H1 (cell line): ENCODE measurements at regions not wholly inside any gene's neighbourhood (a gene's known extent, or its start where the extent isn't known, plus 50 kb on each side); places are given as distances from the start of the nearest gene placed in this dataset.

Experiments used
- CTCF ChIA-PET: fragments of 300-600 bp; sonication (Branson Sonifier 250); formaldehyde crosslinking; loops from one replicate; lab custom pipeline; 2021; ENCODE audit not compliant: partially characterized antibody; lab: Charles Lee
- POLR2A ChIA-PET: fragments of 300-600 bp; sonication (Branson Sonifier 250); formaldehyde crosslinking; loops from one replicate; lab custom pipeline; 2021; ENCODE audit warnings: inconsistent platforms; ENCODE audit not compliant: partially characterized antibody; lab: Charles Lee
- DNase-seq, 2 experiments: peaks; one replicate each; pipeline versions ENCODE4 v3.0.0 to v3.0.0-alpha.2; 2010 to 2022; ENCODE audit warnings: low spot score in 2 of 2, low read depth in 1 of 2, mixed read lengths in 1 of 2
- FAIRE-seq: peaks from 2 replicates; lab custom pipeline; 2011; peaks lifted over from hg19 to GRCh38; lab: Jason Lieb, UNC
- H2AFZ ChIP-seq: 2 replicates; pipeline ENCODE4 v1.8.1; 2012; ENCODE audit warnings: low read length, inconsistent platforms
- H2AK5ac ChIP-seq: 2 replicates; pipeline ENCODE4 v1.6.1; 2013; ENCODE audit warnings: low read depth, low read length
- H2BK120ac ChIP-seq: replicated peaks from 2 replicates; pipeline ENCODE3; 2013; ENCODE audit warnings: low read depth, low read length, inconsistent platforms
- H2BK12ac ChIP-seq: 2 replicates; pipeline ENCODE4 v1.6.1; 2013; ENCODE audit warnings: low read depth, low read length
- H2BK15ac ChIP-seq: 2 replicates; pipeline ENCODE4 v1.6.1; 2013; ENCODE audit warnings: low read length
- H2BK20ac ChIP-seq: 2 replicates; pipeline ENCODE4 v1.6.1; 2013; ENCODE audit warnings: low read length
- H2BK5ac ChIP-seq: 2 replicates; pipeline ENCODE4 v1.6.1; 2013; ENCODE audit warnings: low read depth, low read length
- H3K14ac ChIP-seq: 2 replicates; pipeline ENCODE4 v1.6.1; 2013; ENCODE audit warnings: inconsistent platforms; ENCODE audit not compliant: insufficient read length
- H3K18ac ChIP-seq: 2 replicates; pipeline ENCODE4 v1.6.1; 2013; ENCODE audit warnings: low read length; ENCODE audit errors: extremely low read depth
- H3K23ac ChIP-seq: 2 replicates; pipeline ENCODE4 v1.6.1; 2013; ENCODE audit warnings: inconsistent platforms; ENCODE audit not compliant: insufficient read length
- H3K23me2 ChIP-seq: 2 replicates; pipeline ENCODE4 v1.6.1; 2013; ENCODE audit warnings: low read depth, low read length
- H3K27ac ChIP-seq: 2 replicates; pipeline ENCODE4 v1.6.1; 2011; ENCODE audit warnings: low read depth, low read length, inconsistent platforms
- H3K27me3 ChIP-seq, 4 experiments: replicated peaks in 1 of 4; 1 replicate in 1 of 4; 2 replicates in 3 of 4; pipeline versions ENCODE4 v1.6.1 to v1.8.1; 2011 to 2013; ENCODE audit warnings: low read length in 3 of 4, mild to moderate bottlenecking in 3 of 4, inconsistent platforms in 2 of 4, mixed read lengths in 2 of 4, moderate library complexity in 1 of 4; ENCODE audit not compliant: control insufficient read depth in 3 of 4, insufficient read depth in 3 of 4; ENCODE audit errors: extremely low read depth in 1 of 4
- H3K36me3 ChIP-seq, 4 experiments: 2 replicates each; pipeline versions ENCODE4 v1.6.1 to v1.8.1; 2011 to 2013; ENCODE audit warnings: mild to moderate bottlenecking in 4 of 4, low read length in 3 of 4, moderate library complexity in 2 of 4, control low read depth in 1 of 4, inconsistent platforms in 1 of 4; ENCODE audit not compliant: insufficient read depth in 4 of 4, control insufficient read depth in 2 of 4
- H3K4ac ChIP-seq: replicated peaks from 2 replicates; pipeline ENCODE3; 2013; ENCODE audit warnings: low read length, low read depth, mixed read lengths, inconsistent platforms; ENCODE audit not compliant: insufficient read length
- H3K4me1 ChIP-seq, 4 experiments: replicated peaks in 1 of 4; 1 replicate in 1 of 4; 2 replicates in 3 of 4; pipeline versions ENCODE4 v1.6.1 to v1.8.1; 2011 to 2013; ENCODE audit warnings: low read length in 3 of 4, inconsistent platforms in 2 of 4, mixed read lengths in 1 of 4; ENCODE audit not compliant: insufficient read depth in 4 of 4, control insufficient read depth in 3 of 4
- H3K4me2 ChIP-seq, 2 experiments: 2 replicates each; pipeline versions ENCODE4 v1.6.1 to v1.8.1; 2011 to 2013; ENCODE audit warnings: low read depth in 2 of 2, low read length in 2 of 2, control low read depth in 1 of 2, inconsistent platforms in 1 of 2, mild to moderate bottlenecking in 1 of 2; ENCODE audit not compliant: insufficient read depth in 1 of 2
- H3K4me3 ChIP-seq, 4 experiments: fragments of 200-600, 300-600 bp in 1 of 4; sonication (generic), shearing (Covaris generic), sonication (Bioruptor Twin) in 1 of 4; 2 replicates each; pipeline versions ENCODE4 v1.5.1 to v1.8.1; 2011 to 2016; ENCODE audit warnings: low read length in 4 of 4, low read depth in 3 of 4, control low read depth in 2 of 4, inconsistent platforms in 2 of 4, mild to moderate bottlenecking in 2 of 4, mixed read lengths in 1 of 4, moderate library complexity in 1 of 4; ENCODE audit not compliant: insufficient read depth in 2 of 4; ENCODE audit errors: extremely low read depth in 1 of 4
- H3K56ac ChIP-seq: replicated peaks from 2 replicates; pipeline ENCODE3; 2013; ENCODE audit warnings: low read depth, mild to moderate bottlenecking, mixed read lengths, low read length, inconsistent platforms; ENCODE audit not compliant: insufficient read length
- H3K79me1 ChIP-seq: 2 replicates; pipeline ENCODE4 v1.6.1; 2013; ENCODE audit warnings: low read depth, low read length, control low read depth
- H3K79me2 ChIP-seq, 2 experiments: 2 replicates each; pipeline versions ENCODE4 v1.6.1 to v1.8.1; 2012 to 2013; ENCODE audit warnings: low read length in 2 of 2, mild to moderate bottlenecking in 2 of 2, inconsistent platforms in 1 of 2; ENCODE audit not compliant: insufficient read depth in 2 of 2, control insufficient read depth in 1 of 2
- H3K9ac ChIP-seq, 4 experiments: replicated peaks in 1 of 4; 1 replicate in 1 of 4; 2 replicates in 3 of 4; pipeline versions ENCODE4 v1.6.1 to v1.8.1; 2011 to 2013; ENCODE audit warnings: low read depth in 3 of 4, low read length in 3 of 4, control low read depth in 2 of 4, mild to moderate bottlenecking in 2 of 4, moderate library complexity in 2 of 4, inconsistent platforms in 1 of 4; ENCODE audit errors: extremely low read depth in 1 of 4
- H3K9me3 ChIP-seq, 2 experiments: 2 replicates each; pipeline versions ENCODE4 v1.6.1 to v1.8.1; 2012 to 2013; ENCODE audit warnings: mild to moderate bottlenecking in 2 of 2, moderate library complexity in 2 of 2, control low read depth in 1 of 2, inconsistent platforms in 1 of 2, low read depth in 1 of 2, low read length in 1 of 2, mixed read lengths in 1 of 2; ENCODE audit not compliant: insufficient read depth in 2 of 2
- H4K20me1 ChIP-seq, 2 experiments: replicated peaks in 1 of 2; 2 replicates each; pipeline versions ENCODE3 to v1.8.1; 2011 to 2013; ENCODE audit warnings: inconsistent platforms in 2 of 2, low read length in 2 of 2, mild to moderate bottlenecking in 1 of 2; ENCODE audit not compliant: insufficient read depth in 2 of 2, control insufficient read depth in 1 of 2
- H4K5ac ChIP-seq: 2 replicates; pipeline ENCODE4 v1.6.1; 2013; ENCODE audit warnings: low read length, low read depth, mixed read lengths, inconsistent platforms; ENCODE audit not compliant: insufficient read length
- H4K8ac ChIP-seq: 2 replicates; pipeline ENCODE4 v1.8.0; 2013; ENCODE audit warnings: mild to moderate bottlenecking, moderate library complexity, low read length, inconsistent platforms; ENCODE audit not compliant: insufficient read depth; ENCODE audit errors: extremely low read depth
- H4K91ac ChIP-seq: replicated peaks from 2 replicates; pipeline ENCODE3; 2013; ENCODE audit warnings: low read length, mixed read lengths, inconsistent platforms; ENCODE audit not compliant: insufficient read length
- CHD1 ChIP-seq: IDR thresholded peaks from 2 replicates; pipeline ENCODE4 v1.6.1; 2012; ENCODE audit warnings: low read depth, low read length, improper control_type of control experiment
- EGR1 ChIP-seq: IDR thresholded peaks from 2 replicates; pipeline ENCODE4 v1.6.1; 2011; ENCODE audit warnings: low read depth, low read length, borderline replicate concordance
- EZH2 ChIP-seq: fragments of 200-600 bp; sonication (generic); IDR thresholded peaks from 2 replicates; pipeline ENCODE4 v1.7.1; 2012; ENCODE audit warnings: low read depth, mild to moderate bottlenecking, moderate library complexity, low read length, inconsistent platforms; ENCODE audit not compliant: severe bottlenecking
- JUN ChIP-seq: IDR thresholded peaks from 2 replicates; pipeline ENCODE4 v1.6.1; 2011; ENCODE audit warnings: low read depth, mild to moderate bottlenecking, improper control_type of control experiment, low read length
- KDM4A ChIP-seq: IDR thresholded peaks from one replicate; pipeline ENCODE4 v1.7.1; 2012; ENCODE audit warnings: low read depth, mild to moderate bottlenecking, moderate library complexity, low read length, inconsistent platforms; ENCODE audit not compliant: severe bottlenecking
- RFX5 ChIP-seq: IDR thresholded peaks from 2 replicates; pipeline ENCODE4 v1.6.1; 2011; ENCODE audit warnings: low read depth, low read length, improper control_type of control experiment, borderline replicate concordance
- WGBS, 2 experiments: shearing (Covaris generic) in 1 of 2; methylation state at CpG; one replicate each; pipeline versions ENCODE4 v1.1.6 to v1.1.7; 2013 to 2015; ENCODE audit warnings: low lambda C conversion rate in 2 of 2, mixed read lengths in 2 of 2, inconsistent platforms in 1 of 2, low coverage in 1 of 2, missing lambda C conversion rate in 1 of 2; ENCODE audit not compliant: insufficient replicate concordance in 2 of 2, insufficient coverage in 1 of 2, insufficient read length in 1 of 2; ENCODE audit errors: extremely low coverage in 1 of 2, missing lambda C conversion rate in 1 of 2; 5-methylcytosine and 5-hydroxymethylcytosine counted together
- TF ChIP-seq, protein P1 (sequence below): IDR thresholded peaks from 2 replicates; pipeline ENCODE4 v1.6.1; 2012; ENCODE audit warnings: low read length, inconsistent platforms

DNA sequence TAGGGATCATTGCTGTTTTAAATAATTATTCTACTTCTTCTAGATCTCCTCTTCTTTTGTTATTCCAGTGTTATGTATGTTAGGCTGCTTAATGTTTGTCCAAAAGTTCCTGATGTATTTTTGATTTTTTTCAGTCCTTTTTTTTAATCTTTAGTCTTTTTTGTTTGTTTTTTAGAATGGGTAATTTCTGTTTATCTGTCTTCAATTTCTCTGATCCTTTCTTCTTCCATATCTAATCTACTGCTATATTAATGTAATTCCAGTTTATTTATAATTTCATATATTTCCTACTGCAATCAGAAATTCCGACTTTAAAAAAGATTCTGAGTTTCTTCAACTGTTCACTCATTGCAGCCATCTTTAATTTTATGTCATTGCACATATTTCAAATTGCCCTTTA lies 452.8 kb upstream of the POT1 start:
- Histone ChIP-seq H3K23ac (no peak overlapping the region), H3K9ac (no peak overlapping the region), H4K5ac (no peak overlapping the region), H4K20me1 (no peaks in the 10 kb centered on the region), H2AFZ (no peak overlapping the region), H3K79me2 (no peaks in the 10 kb centered on the region), H3K4me1 (no peaks in the 10 kb centered on the region), H3K9me3 (no peaks in the 10 kb centered on the region), H4K91ac (no peak overlapping the region), H3K4me3 (no peak overlapping the region), H2AK5ac (no peak overlapping the region), H3K56ac (no peak overlapping the region), H3K27me3 (no peaks in the 10 kb centered on the region), H3K79me1 (no peaks in the 10 kb centered on the region), H3K36me3 (no peaks in the 10 kb centered on the region), H4K8ac (no peak overlapping the region), H3K23me2 (no peaks in the 10 kb centered on the region), H2BK15ac (no peak overlapping the region), H3K27ac (no peak overlapping the region), H3K4me2 (no peak overlapping the region), H2BK120ac (no peak overlapping the region), H2BK20ac (no peak overlapping the region), H3K4ac (no peak overlapping the region), H2BK5ac (no peak overlapping the region), H2BK12ac (no peak overlapping the region), H3K18ac (no peak overlapping the region), H3K14ac (no peak overlapping the region)
- whole genome bisulfite sequencing, 2 experiments = 77% methylated on average over 1 of the region's 1 CpG; no CpG with 5 or more reads in 1 of the 2 experiments
- FAIRE-seq = no peak
- DNase-seq = no peak
- ChIA-PET CTCF (no interaction called here), POLR2A (no interaction called here)
- TF ChIP-seq EZH2 = no peak
- no peak for TF ChIP-seq JUN
- no peak for TF ChIP-seq EGR1
- TF ChIP-seq, protein P1, sequence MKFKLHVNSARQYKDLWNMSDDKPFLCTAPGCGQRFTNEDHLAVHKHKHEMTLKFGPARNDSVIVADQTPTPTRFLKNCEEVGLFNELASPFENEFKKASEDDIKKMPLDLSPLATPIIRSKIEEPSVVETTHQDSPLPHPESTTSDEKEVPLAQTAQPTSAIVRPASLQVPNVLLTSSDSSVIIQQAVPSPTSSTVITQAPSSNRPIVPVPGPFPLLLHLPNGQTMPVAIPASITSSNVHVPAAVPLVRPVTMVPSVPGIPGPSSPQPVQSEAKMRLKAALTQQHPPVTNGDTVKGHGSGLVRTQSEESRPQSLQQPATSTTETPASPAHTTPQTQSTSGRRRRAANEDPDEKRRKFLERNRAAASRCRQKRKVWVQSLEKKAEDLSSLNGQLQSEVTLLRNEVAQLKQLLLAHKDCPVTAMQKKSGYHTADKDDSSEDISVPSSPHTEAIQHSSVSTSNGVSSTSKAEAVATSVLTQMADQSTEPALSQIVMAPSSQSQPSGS = no peak
- no peak for TF ChIP-seq KDM4A
- no peak for TF ChIP-seq RFX5
- no peak for TF ChIP-seq CHD1
